Fibroblast of villous mesenchyme (primary cell): ENCODE measurements at regions not wholly inside any gene's neighbourhood (a gene's known extent, or its start where the extent isn't known, plus 50 kb on each side); places are given as distances from the start of the nearest gene placed in this dataset.
"Not testable (repeated sequence)": the region's sequence is repeated elsewhere in the genome, so short reads cannot be mapped to it uniquely, and the experiment has no call there.

Experiments used
- DNase-seq: peaks from one replicate; pipeline ENCODE4 v3.0.0-alpha.2; 2010; ENCODE audit warnings: low read depth
- H3K4me3 ChIP-seq: 2 replicates; pipeline ENCODE4 v1.5.1; 2011; ENCODE audit warnings: low read depth, mild to moderate bottlenecking, low read length
- CTCF ChIP-seq: IDR thresholded peaks from 2 replicates; pipeline ENCODE4 v1.5.1; 2012; ENCODE audit warnings: low read depth, mild to moderate bottlenecking, low read length; ENCODE audit not compliant: insufficient read depth

GRCh38 chr2:234249873-234250272 is 199.4 kb downstream of the SPP2 start:
- DNase-seq = no peak
- TF ChIP-seq CTCF = no peak
- no peak overlapping the region for H3K4me3 ChIP-seq

- no peak overlapping the region for H3K4me3 ChIP-seq
- DNase-seq = no peak
Measured at GRCh38 chr2:234249034-234249735, 198.7 kb downstream of the SPP2 start.

GRCh38 chr2:234248213-234248710 is 197.8 kb downstream of the SPP2 start:
- not testable (repeated sequence) for DNase-seq, H3K4me3 ChIP-seq

More at GRCh38 chr2:234249034-234249735, 198.7 kb downstream of the SPP2 start:
- no peak for TF ChIP-seq CTCF

- DNase-seq = no peak
- no peak for TF ChIP-seq CTCF
- no peak overlapping the region for H3K4me3 ChIP-seq
Measured at GRCh38 chr2:234247453-234248180, 197.1 kb downstream of the SPP2 start.

- H3K4me3 ChIP-seq = no peak overlapping the region
- no peak for TF ChIP-seq CTCF
- peak; percentile 42 for DNase-seq
Measured at GRCh38 chr2:234245945-234246344, 195.4 kb downstream of the SPP2 start.

- no peak for TF ChIP-seq CTCF
- H3K4me3 ChIP-seq = peak overlapping the region; percentile 7
- DNase-seq = peak; percentile 79
Measured at GRCh38 chr2:234243871-234244565, 193.5 kb downstream of the SPP2 start.

GRCh38 chr2:234242459-234242836 is 191.9 kb downstream of the SPP2 start:
- TF ChIP-seq CTCF = no peak
- DNase-seq = no peak
- H3K4me3 ChIP-seq = no peak overlapping the region
